RWPE2 (cell line): ENCODE measurements at regions not wholly inside any gene's neighbourhood (a gene's known extent, or its start where the extent isn't known, plus 50 kb on each side); places are given as distances from the start of the nearest gene placed in this dataset.
A peak's percentile ranks its signal among the peaks of the same experiment; 100 is the strongest.

ENCODE experiments used
- ATAC-seq: fragments of 200-7000 bp; cut with Tn5 transposase; 3 replicates; pipeline ENCODE4 v1.9.1; 2021; ENCODE audit warnings: low read depth
- DNase-seq: peaks from one replicate; pipeline ENCODE4 v3.0.0-alpha.2; 2020; ENCODE audit warnings: low spot score
- H3K27ac ChIP-seq: fragments of 450-650 bp; 2 replicates; pipeline ENCODE4 v1.5.1; 2017; ENCODE audit warnings: mild to moderate bottlenecking; ENCODE audit not compliant: poor library complexity, severe bottlenecking
- H3K27me3 ChIP-seq: fragments of 250-450 bp; sonication (Bioruptor Pico); 2 replicates; pipeline ENCODE4 v1.5.1; 2021; ENCODE audit warnings: mild to moderate bottlenecking, moderate library complexity; ENCODE audit not compliant: insufficient read depth, poor library complexity, severe bottlenecking
- H3K36me3 ChIP-seq: fragments of 250-450 bp; sonication (Bioruptor Pico); 2 replicates; pipeline ENCODE4 v1.5.1; 2020; ENCODE audit warnings: low read depth, mild to moderate bottlenecking, moderate library complexity
- H3K4me1 ChIP-seq: fragments of 250-450 bp; sonication (Bioruptor Pico); 2 replicates; pipeline ENCODE4 v1.5.1; 2021; ENCODE audit warnings: mild to moderate bottlenecking, moderate library complexity; ENCODE audit not compliant: insufficient read depth, poor library complexity, severe bottlenecking
- H3K4me3 ChIP-seq: fragments of 250-450 bp; sonication (Bioruptor Pico); 2 replicates; pipeline ENCODE4 v1.5.1; 2021; ENCODE audit warnings: mild to moderate bottlenecking, moderate library complexity; ENCODE audit not compliant: severe bottlenecking
- H3K9me3 ChIP-seq: fragments of 250-450 bp; sonication (Bioruptor Pico); 2 replicates; pipeline ENCODE4 v1.5.1; 2021; ENCODE audit warnings: mild to moderate bottlenecking, moderate library complexity; ENCODE audit not compliant: severe bottlenecking
- TF ChIP-seq, protein P1 (sequence below): fragments of 450-650 bp; IDR thresholded peaks from one replicate; pipeline ENCODE4 v1.5.1; 2017; ENCODE audit warnings: mild to moderate bottlenecking, moderate library complexity; ENCODE audit not compliant: poor library complexity, severe bottlenecking

GRCh38 chr5:40276426-40277102, 403.2 kb upstream of the PTGER4 start:
- DNase-seq (no peak), ATAC-seq (no peak)
- TF ChIP-seq, protein P1, sequence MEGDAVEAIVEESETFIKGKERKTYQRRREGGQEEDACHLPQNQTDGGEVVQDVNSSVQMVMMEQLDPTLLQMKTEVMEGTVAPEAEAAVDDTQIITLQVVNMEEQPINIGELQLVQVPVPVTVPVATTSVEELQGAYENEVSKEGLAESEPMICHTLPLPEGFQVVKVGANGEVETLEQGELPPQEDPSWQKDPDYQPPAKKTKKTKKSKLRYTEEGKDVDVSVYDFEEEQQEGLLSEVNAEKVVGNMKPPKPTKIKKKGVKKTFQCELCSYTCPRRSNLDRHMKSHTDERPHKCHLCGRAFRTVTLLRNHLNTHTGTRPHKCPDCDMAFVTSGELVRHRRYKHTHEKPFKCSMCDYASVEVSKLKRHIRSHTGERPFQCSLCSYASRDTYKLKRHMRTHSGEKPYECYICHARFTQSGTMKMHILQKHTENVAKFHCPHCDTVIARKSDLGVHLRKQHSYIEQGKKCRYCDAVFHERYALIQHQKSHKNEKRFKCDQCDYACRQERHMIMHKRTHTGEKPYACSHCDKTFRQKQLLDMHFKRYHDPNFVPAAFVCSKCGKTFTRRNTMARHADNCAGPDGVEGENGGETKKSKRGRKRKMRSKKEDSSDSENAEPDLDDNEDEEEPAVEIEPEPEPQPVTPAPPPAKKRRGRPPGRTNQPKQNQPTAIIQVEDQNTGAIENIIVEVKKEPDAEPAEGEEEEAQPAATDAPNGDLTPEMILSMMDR = no peak
- no peaks in the 10 kb centered on the region for H3K4me1 ChIP-seq
- no peaks in the 10 kb centered on the region for H3K27me3 ChIP-seq
- no peak overlapping the region for H3K27ac ChIP-seq
- H3K9me3 ChIP-seq = no peaks in the 10 kb centered on the region
- H3K36me3 ChIP-seq = no peaks in the 10 kb centered on the region
- H3K4me3 ChIP-seq = no peak overlapping the region

DNA sequence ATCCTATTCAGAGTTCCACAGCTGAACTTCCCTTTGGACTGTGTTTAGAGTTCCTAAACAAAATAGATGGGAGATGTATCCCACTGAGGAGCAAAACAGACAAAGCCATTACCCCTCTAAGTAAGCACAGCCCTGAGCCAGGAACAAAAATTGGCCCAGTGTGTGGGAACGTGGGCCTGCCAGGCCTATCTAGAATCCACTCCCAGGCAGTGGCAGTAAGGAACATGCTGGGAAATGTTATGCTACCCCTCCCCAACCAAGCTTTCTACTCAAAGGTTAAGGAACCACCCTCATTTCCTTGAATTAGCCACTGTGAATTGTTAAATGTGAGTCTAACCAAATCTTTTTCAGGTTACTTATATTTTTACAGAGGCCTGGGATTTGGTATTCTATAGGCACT, 405.1 kb upstream of the PTGER4 start:
- no peaks in the 10 kb centered on the region for H3K9me3 ChIP-seq
- H3K4me3 ChIP-seq = no peak overlapping the region
- no peak for DNase-seq
- H3K27ac ChIP-seq = no peak overlapping the region
- no peaks in the 10 kb centered on the region for H3K27me3 ChIP-seq
- TF ChIP-seq, protein P1 = no peak
- ATAC-seq = no peak
- H3K36me3 ChIP-seq = no peaks in the 10 kb centered on the region
- H3K4me1 ChIP-seq = no peaks in the 10 kb centered on the region

- H3K27ac ChIP-seq = no peak overlapping the region
- 0 out of 3 replicates have a peak, but pooled peaks have one; percentile 33 for ATAC-seq
- H3K36me3 ChIP-seq = no peaks in the 10 kb centered on the region
- no peaks in the 10 kb centered on the region for H3K9me3 ChIP-seq
- DNase-seq = no peak
- H3K4me3 ChIP-seq = no peak overlapping the region
- no peaks in the 10 kb centered on the region for H3K4me1 ChIP-seq
- TF ChIP-seq, protein P1 = no peak
- H3K27me3 ChIP-seq = no peaks in the 10 kb centered on the region
These were observed 405.8 kb upstream of the PTGER4 start for GRCh38 chr5:40273936-40274335.

DNA sequence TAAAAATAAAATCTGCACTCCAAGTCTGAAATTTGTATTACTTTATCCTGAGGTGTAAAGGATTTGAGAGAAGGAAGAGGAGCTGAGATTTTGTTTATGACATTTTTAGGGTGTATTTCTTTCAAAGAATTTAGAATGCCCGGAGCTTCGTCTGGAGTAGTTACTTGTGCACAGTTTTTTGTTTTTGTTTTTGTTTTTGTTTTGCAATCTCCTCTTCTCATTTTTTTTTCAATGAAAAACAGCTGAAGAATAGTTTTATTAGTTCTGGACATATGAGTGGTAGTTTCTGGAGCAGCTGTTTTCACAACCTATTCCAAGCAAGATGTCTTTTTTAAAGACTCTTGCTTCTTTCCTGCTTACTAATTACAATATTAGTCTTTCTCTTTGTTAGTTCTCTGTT, 408.2 kb upstream of the PTGER4 start:
- TF ChIP-seq, protein P1 = no peak
- DNase-seq = no peak
- no peak for ATAC-seq

GRCh38 chr5:40270274-40270845, 409.4 kb upstream of the PTGER4 start:
- TF ChIP-seq, protein P1 = no peak
- no peaks in the 10 kb centered on the region for H3K36me3 ChIP-seq
- no peak overlapping the region for H3K27ac ChIP-seq
- H3K4me3 ChIP-seq = no peak overlapping the region
- no peaks in the 10 kb centered on the region for H3K9me3 ChIP-seq
- ATAC-seq (no peak), DNase-seq (no peak)
- no peaks in the 10 kb centered on the region for H3K27me3 ChIP-seq
- no peaks in the 10 kb centered on the region for H3K4me1 ChIP-seq

More for the DNA sequence above, 408.2 kb upstream of the PTGER4 start:
- Histone ChIP-seq H3K4me3 (no peak overlapping the region), H3K27me3 (no peaks in the 10 kb centered on the region), H3K4me1 (no peaks in the 10 kb centered on the region), H3K27ac (no peak overlapping the region), H3K36me3 (no peaks in the 10 kb centered on the region), H3K9me3 (no peaks in the 10 kb centered on the region)
